ENCODE measurements at regions not wholly inside any gene's neighbourhood (a gene's known extent, or its start where the extent isn't known, plus 50 kb on each side); places are given as distances from the start of the nearest gene placed in this dataset.

DNA sequence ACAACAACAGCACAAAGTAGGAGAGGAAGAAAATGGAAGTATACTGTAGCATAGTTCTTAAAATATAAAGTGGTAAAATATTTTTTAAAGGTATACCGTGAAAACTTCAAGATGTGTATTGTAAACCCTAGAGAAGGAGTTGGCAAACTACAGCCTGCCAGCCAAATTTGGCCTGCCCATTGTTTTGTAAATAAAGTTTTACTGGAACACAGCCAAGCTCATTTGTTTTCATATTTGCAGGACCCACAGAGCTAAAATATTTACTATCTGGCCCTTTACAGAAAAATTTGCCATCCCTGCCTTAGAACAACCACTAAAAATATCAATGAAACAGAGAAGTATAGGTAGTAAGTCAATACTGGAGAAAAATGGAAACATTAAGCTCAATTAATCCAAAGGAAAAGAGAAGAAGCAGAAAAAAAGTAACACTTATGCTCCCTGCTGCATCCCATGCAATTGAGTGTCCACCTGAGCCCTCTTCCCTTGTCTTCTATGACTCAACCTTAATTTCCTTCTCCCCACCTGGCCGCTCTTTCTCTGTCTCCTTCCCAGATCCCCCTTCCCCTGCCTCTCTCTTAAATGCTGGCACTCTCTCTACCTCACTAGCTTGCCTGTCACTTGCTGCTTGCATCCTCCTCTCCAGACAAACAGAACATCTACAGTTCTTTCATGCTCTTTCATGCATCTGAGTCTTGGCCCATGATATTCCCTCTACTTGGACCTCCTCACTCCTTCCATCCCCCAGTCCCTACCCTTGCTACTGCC lies 50.6 kb upstream of the FER start:
- TF ChIP-seq, protein P1, sequence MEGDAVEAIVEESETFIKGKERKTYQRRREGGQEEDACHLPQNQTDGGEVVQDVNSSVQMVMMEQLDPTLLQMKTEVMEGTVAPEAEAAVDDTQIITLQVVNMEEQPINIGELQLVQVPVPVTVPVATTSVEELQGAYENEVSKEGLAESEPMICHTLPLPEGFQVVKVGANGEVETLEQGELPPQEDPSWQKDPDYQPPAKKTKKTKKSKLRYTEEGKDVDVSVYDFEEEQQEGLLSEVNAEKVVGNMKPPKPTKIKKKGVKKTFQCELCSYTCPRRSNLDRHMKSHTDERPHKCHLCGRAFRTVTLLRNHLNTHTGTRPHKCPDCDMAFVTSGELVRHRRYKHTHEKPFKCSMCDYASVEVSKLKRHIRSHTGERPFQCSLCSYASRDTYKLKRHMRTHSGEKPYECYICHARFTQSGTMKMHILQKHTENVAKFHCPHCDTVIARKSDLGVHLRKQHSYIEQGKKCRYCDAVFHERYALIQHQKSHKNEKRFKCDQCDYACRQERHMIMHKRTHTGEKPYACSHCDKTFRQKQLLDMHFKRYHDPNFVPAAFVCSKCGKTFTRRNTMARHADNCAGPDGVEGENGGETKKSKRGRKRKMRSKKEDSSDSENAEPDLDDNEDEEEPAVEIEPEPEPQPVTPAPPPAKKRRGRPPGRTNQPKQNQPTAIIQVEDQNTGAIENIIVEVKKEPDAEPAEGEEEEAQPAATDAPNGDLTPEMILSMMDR (IDR thresholded peaks at IDR 0.05) = no peak

DNA sequence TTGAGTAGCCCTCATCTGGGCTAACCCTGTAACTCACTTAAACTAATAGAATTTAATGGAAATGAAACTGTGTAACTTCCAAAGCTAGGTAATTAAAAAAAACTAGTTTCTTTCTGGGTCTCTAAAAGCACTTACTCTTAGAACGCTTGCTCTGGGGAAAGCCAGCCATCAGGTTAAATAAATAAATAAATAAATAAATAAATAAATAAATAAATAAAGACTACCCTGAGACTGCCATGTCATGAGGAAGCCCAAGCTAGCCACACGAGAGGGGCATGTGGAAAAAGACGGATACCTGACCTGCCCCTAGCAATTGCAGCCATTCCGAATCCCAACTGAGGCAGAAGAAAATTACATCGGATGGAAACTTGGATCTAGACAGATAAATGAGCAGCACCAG lies 51.3 kb upstream of the FER start:
- TF ChIP-seq, protein P1 (IDR thresholded peaks at IDR 0.05) = no peak

DNA sequence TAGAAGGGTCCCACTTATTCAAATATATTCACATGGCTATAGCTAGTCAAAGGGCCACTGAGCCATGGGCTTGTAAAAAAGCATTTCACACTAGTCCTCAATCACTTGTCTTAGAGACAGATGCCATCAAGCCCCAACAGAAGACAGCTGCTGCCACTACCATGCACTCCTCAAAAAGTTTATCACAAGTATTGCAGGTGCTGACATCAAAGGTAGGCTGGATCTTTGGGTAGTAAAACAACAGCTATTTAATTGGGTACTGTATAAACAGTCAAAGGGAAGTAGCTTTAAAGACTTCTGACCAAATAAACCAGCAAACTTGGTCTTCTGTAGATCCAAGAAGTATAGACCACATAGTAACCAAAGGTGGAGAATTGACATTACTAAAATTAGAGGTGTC lies 59.2 kb upstream of the FER start:
- TF ChIP-seq, protein P1 (IDR thresholded peaks at IDR 0.05) = no peak

DNA sequence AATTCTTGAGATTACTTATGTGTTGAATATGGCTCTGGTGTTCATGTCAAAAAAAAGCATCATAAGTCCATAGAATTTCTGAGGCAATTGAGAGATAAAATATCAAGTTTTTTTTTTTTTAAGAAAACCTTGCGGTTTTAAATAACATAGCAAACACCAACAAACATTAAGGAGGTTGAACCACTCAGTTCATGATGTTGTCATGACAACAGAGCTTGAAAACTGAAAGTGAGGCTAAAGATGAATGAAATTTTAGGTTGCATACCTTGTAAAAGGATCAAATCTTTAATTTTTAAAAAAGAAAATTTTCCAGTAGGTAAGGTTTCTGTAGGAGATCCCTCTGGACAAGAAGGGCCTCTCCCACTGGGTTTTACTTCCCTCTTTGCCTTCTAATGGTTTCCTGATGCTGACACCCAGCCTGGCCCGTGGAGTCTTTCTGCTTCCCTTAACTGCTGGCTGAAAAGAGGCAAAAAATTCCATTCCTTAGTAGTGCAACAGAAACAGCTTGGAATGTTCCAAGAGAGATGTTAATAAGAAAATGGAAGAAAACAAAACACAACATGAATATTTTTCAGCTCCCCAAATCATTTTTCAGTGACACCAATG lies 60.0 kb upstream of the FER start:
- TF ChIP-seq, protein P1 (IDR thresholded peaks at IDR 0.05) = no peak

DNA sequence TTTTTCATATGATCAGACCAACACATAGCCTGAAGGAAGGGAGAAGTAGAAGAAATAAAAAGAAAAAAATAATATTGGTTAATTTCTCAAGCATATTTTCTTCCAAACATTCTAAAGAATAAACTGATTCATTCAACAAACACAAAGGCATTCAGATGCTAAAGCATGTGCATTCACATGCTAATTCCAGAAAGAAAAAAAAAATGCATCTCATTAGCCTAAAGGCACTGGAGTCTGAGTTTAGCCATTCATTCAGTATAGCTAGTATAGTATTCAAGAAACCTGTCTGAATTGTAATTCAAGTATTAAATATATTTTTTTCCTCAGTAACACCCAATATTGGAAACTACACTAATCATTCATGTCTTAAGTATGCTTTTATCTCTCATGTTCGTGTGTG lies 61.0 kb upstream of the FER start:
- TF ChIP-seq, protein P1 (IDR thresholded peaks at IDR 0.05) = no peak

DNA sequence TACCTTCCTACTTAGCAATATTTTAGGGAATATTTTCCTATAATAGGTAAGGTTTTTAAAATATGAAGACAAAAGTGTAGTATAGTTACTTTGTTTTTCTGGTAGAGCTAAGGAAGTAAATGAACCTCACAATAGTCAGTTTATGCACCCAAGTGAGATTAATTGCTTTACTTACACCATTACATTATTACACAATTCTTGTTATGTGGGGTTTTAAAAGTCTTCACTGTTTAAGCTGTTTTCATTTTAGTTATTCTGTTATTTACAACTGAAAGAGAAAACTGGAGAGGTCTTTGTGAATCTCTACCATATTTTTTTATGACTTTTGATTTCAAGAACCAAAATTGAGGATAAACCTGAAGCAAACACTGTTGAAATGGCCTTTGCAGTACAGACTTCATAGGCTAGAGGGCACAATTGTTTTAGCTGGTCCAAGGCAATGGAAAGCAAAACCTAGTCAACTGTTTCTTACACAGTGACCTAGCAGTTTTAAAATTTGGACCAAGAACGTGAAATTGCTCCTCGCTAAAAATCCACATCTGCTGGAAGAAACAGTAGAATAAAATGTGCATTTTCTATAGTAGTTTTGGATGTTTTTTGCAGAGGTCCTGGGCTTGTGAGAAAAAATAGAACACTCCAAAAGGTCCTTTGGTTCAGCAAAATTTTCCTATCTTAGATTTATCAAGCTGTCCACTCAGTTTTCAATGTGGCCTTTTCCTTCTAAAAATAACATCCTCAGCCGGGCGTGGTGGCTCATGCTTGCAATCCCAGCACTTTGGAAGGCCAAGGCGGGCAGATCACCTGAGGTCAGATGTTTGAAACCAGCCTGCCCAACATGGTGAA lies 66.4 kb upstream of the FER start:
- TF ChIP-seq, protein P1 (IDR thresholded peaks at IDR 0.05) = peak; percentile 91

DNA sequence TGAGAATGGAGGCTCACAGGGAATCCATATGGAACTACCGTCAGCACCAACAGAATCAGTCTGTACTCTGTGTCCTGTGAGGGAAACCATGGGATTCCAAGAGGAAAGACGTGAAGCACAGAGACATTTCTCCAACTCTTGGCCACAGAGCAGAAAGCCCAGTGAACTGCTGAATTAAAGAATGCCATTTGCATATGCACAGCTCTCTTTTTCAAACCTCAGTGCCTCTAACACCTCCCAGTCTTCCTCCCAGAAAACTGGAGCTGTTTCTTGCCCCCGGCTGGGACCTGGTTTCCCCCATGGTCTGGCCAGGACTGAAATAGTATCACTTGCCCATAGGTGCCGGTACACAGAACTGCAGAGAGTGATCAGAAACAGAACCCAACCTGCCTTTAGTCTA lies 69.6 kb upstream of the FER start:
- TF ChIP-seq, protein P1 (IDR thresholded peaks at IDR 0.05) = no peak

All from LNCAP (cell line).